Left ventricle myocardium inferior (tissue), 1 donor: ENCODE measurements at regions not wholly inside any gene's neighbourhood (a gene's known extent, or its start where the extent isn't known, plus 50 kb on each side); places are given as distances from the start of the nearest gene placed in this dataset.

Source experiments
- DNase-seq: peaks from one replicate; pipeline ENCODE4 v3.0.0-alpha.2; 2020
- H3K27ac ChIP-seq: fragments of 200-600 bp; replicated peaks from 2 replicates; pipeline ENCODE4 v1.8.0; 2021
- H3K27me3 ChIP-seq: fragments of 200-600 bp; 2 replicates; pipeline ENCODE4 v1.8.0; 2021; ENCODE audit warnings: low read depth
- H3K36me3 ChIP-seq: fragments of 200-600 bp; 2 replicates; pipeline ENCODE4 v1.8.0; 2021
- H3K4me1 ChIP-seq: fragments of 200-600 bp; 2 replicates; pipeline ENCODE4 v1.8.0; 2021
- H3K4me3 ChIP-seq: fragments of 200-600 bp; 2 replicates; pipeline ENCODE4 v1.8.0; 2021; ENCODE audit warnings: mild to moderate bottlenecking, moderate library complexity
- H3K9me3 ChIP-seq: fragments of 200-600 bp; replicated peaks from 2 replicates; pipeline ENCODE4 v1.8.0; 2021
- intact Hi-C: fragments of 100-400 bp; cut with micrococcal nuclease; formaldehyde crosslinking; loops from one replicate; pipeline ENCODE4 v1.11.0; 2022
- TF ChIP-seq, protein P1 (sequence below): fragments of 200-600 bp; IDR thresholded peaks from 2 replicates; pipeline ENCODE4 v1.8.0; 2021; ENCODE audit warnings: antibody characterized with exemption, mild to moderate bottlenecking, borderline replicate concordance
- donor health status: DM: no; HTN: yes; CAD: no; lungs with severe emphysema.

DNA sequence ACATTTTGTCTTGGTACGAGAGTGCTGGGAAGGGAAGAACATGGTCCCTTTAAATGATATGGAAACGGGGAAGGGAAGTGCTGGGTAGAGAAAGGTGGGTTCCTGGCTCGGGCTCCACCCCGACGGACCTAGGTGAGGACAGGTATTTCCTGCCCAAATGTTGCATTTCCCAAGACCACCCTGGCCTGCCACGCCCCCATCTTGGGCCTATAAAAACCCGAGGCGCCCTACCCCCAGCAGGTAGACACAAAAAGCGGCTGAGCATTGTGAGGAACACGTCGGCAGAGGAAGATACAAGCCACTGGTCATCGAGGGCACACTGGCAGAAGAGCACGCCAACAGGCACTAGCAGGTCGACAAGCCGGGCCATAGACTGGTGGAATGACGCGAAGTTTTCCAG, 99.4 kb downstream of the AASDHPPT start:
- Histone ChIP-seq H3K9me3 (peaks cover 8% of the 10 kb centered on the region), H3K36me3 (no peaks in the 10 kb centered on the region), H3K27me3 (no peaks in the 10 kb centered on the region), H3K27ac (no peak overlapping the region), H3K4me3 (no peak overlapping the region), H3K4me1 (no peaks in the 10 kb centered on the region)
- TF ChIP-seq, protein P1, sequence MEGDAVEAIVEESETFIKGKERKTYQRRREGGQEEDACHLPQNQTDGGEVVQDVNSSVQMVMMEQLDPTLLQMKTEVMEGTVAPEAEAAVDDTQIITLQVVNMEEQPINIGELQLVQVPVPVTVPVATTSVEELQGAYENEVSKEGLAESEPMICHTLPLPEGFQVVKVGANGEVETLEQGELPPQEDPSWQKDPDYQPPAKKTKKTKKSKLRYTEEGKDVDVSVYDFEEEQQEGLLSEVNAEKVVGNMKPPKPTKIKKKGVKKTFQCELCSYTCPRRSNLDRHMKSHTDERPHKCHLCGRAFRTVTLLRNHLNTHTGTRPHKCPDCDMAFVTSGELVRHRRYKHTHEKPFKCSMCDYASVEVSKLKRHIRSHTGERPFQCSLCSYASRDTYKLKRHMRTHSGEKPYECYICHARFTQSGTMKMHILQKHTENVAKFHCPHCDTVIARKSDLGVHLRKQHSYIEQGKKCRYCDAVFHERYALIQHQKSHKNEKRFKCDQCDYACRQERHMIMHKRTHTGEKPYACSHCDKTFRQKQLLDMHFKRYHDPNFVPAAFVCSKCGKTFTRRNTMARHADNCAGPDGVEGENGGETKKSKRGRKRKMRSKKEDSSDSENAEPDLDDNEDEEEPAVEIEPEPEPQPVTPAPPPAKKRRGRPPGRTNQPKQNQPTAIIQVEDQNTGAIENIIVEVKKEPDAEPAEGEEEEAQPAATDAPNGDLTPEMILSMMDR, result no peak
- DNase-seq, result no peak
- intact Hi-C loops, result no loop called here

DNA sequence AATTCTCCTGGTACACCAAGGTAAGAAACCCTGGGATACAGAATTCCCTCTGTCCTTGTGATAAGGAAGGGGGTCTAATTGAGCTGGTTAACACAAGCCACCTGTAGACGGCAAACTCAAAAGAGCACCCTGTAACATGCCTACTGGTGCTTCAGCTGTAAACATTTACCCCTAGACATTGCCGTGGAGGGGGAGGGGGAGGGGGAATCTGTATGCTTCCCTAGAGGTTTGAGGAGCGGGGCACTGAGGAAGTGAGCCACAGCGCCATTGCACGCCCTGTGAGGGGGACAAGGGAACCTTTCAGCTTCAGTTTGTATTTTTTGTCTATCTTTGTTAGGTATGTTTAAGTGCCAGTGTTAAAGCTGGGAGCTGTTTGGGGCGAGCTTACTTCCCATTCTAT, 99.8 kb downstream of the AASDHPPT start:
- DNase-seq, result no peak
- TF ChIP-seq, protein P1, result no peak
- Histone ChIP-seq H3K4me1 (no peaks in the 10 kb centered on the region), H3K36me3 (no peaks in the 10 kb centered on the region), H3K27me3 (no peaks in the 10 kb centered on the region), H3K4me3 (no peak overlapping the region), H3K27ac (no peak overlapping the region), H3K9me3 (peaks cover 8% of the 10 kb centered on the region)
- intact Hi-C loops, result no loop called here

DNA sequence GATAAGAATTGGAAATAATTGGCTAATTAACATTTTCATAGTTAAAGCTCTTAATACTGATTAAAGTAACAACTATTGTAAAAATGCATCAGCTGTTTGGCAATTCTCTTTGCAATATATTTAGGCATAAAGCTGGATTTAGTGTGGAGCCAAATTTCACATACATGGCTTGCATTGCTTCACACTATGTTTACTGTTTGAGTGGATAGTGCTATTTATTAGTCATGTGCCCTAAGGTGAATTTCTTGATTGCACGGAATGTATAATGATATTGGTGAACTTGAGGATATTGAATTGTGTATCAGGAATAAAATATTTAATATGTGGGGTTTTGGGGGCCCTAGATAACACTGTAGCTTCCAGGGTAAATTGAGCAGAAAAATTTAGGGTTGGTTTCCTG, 100.9 kb downstream of the AASDHPPT start:
- no peak for DNase-seq
- intact Hi-C loops, result no loop called here
- Histone ChIP-seq H3K27ac (no peak overlapping the region), H3K36me3 (no peaks in the 10 kb centered on the region), H3K4me3 (no peak overlapping the region), H3K27me3 (no peaks in the 10 kb centered on the region), H3K4me1 (no peaks in the 10 kb centered on the region), H3K9me3 (peaks cover 8% of the 10 kb centered on the region)
- TF ChIP-seq, protein P1, result no peak

DNA sequence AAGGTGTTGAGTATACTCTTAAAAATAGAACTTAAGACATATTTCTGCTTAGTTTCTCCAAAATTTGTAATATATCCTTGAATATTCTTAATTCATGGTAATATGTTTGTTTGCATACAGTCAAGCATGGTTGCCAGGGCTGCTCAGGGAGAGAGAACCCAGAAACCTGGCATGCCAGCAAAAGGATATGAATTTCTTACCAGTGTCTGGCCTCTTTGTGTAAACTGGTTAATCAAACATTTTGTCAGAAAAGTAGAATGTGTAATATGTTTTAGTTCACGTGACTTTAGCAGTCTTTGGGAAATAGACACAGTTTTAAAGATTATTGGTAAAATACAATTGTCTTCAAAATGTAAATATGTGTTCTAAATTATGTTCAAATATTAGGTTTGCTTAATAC, 101.6 kb downstream of the AASDHPPT start:
- Histone ChIP-seq H3K27ac (no peak overlapping the region), H3K36me3 (no peaks in the 10 kb centered on the region), H3K4me3 (no peak overlapping the region), H3K27me3 (no peaks in the 10 kb centered on the region), H3K9me3 (peaks cover 8% of the 10 kb centered on the region), H3K4me1 (no peaks in the 10 kb centered on the region)
- TF ChIP-seq, protein P1, result no peak
- DNase-seq, result no peak
- intact Hi-C loops, result no loop called here

DNA sequence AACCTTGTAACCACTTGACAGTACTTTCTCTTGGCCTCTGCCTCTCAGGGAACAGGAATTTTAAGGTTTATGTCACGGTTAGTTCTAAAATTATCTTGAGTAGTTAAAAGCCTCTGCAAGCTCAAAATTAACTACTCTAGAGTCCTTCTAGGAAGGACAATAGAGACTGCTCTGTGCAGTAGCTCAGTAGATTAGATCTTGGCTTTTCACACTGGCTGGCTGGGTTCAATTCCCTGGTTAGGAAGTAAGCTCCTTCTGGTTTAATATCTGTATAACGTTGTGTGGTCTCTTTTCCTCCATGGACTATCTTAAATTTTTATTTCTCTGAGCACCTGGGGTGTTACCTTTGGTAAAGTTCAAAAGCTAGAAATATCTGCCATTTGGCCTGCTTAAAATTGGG, 109.2 kb downstream of the AASDHPPT start:
- no peak for DNase-seq
- Histone ChIP-seq H3K9me3 (no peaks in the 10 kb centered on the region), H3K27me3 (no peaks in the 10 kb centered on the region), H3K36me3 (no peaks in the 10 kb centered on the region), H3K4me3 (no peak overlapping the region), H3K4me1 (no peaks in the 10 kb centered on the region), H3K27ac (no peak overlapping the region)
- TF ChIP-seq, protein P1, result no peak
- intact Hi-C loops, result no loop called here
